ENCODE measurements at regions not wholly inside any gene's neighbourhood (a gene's known extent, or its start where the extent isn't known, plus 50 kb on each side); places are given as distances from the start of the nearest gene placed in this dataset.

DNA sequence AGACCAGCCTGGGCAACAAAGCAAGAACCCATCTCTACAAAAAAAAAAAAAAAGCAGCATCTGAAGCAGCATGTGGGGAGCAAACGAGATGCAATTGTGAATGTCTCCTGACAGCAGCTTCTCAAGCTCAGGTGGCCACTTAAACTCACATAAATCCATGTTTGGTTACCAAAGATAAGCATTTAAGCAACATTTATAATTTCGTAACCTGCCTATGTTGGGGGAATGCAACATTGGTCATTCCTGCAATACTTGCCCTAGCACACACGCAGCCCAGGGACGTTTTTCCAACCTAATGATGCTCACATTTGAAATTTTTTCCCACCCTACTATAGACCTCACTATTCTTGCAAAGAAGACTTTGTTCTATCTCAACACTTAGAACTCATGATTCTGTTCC lies 113.3 kb downstream of the ZFP64 start:
- no peak overlapping the region for H3K27ac Mint-ChIP-seq
- H3K36me3 Mint-ChIP-seq (ENCODE audit: low read depth): peaks cover 10% of the 10 kb centered on the region
- H3K4me3 Mint-ChIP-seq: no peak overlapping the region
- H3K27me3 Mint-ChIP-seq (ENCODE audit: low read depth): no peaks in the 10 kb centered on the region
- TF ChIP-seq, protein P1, sequence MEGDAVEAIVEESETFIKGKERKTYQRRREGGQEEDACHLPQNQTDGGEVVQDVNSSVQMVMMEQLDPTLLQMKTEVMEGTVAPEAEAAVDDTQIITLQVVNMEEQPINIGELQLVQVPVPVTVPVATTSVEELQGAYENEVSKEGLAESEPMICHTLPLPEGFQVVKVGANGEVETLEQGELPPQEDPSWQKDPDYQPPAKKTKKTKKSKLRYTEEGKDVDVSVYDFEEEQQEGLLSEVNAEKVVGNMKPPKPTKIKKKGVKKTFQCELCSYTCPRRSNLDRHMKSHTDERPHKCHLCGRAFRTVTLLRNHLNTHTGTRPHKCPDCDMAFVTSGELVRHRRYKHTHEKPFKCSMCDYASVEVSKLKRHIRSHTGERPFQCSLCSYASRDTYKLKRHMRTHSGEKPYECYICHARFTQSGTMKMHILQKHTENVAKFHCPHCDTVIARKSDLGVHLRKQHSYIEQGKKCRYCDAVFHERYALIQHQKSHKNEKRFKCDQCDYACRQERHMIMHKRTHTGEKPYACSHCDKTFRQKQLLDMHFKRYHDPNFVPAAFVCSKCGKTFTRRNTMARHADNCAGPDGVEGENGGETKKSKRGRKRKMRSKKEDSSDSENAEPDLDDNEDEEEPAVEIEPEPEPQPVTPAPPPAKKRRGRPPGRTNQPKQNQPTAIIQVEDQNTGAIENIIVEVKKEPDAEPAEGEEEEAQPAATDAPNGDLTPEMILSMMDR (IDR thresholded peaks at IDR 0.05; ENCODE audit: unreplicated experiment in 3 of 3): no peak
- H3K9me3 Mint-ChIP-seq: no peaks in the 10 kb centered on the region
- H3K4me1 Mint-ChIP-seq: no peaks in the 10 kb centered on the region

DNA sequence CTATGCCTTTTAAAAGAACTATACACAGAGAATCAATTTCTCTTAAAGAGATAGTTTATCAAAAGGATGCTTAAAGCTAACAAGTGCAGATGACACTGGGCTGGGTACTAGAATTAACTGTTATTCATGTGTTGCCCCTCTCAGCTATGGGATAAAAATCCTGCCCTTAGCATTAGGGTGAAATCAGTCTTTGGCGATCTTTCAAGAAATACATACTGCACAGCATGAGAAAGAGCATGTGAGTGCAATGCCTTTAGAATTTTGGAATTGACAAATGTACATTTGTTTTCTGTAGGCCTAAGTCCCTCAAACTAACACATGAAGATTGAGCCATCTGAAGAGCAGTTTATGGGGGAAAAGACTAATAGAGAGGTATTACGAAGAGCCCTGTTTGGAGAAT lies 115.4 kb downstream of the ZFP64 start:
- TF ChIP-seq, protein P1 (IDR thresholded peaks at IDR 0.05; ENCODE audit: unreplicated experiment in 3 of 3): no peak
- Mint-ChIP-seq H3K4me3 (no peak overlapping the region), H3K36me3 (ENCODE audit: low read depth) (peaks cover 13% of the 10 kb centered on the region), H3K4me1 (no peaks in the 10 kb centered on the region), H3K9me3 (no peaks in the 10 kb centered on the region), H3K27me3 (ENCODE audit: low read depth) (no peaks in the 10 kb centered on the region), H3K27ac (no peak overlapping the region)

- no peaks in the 10 kb centered on the region for H3K9me3 Mint-ChIP-seq
- no peaks in the 10 kb centered on the region for H3K27me3 Mint-ChIP-seq (ENCODE audit: low read depth)
- no peaks in the 10 kb centered on the region for H3K4me1 Mint-ChIP-seq
- H3K27ac Mint-ChIP-seq: no peak overlapping the region
- TF ChIP-seq, protein P1 (IDR thresholded peaks at IDR 0.05; ENCODE audit: unreplicated experiment in 3 of 3): no peak
- H3K4me3 Mint-ChIP-seq: no peak overlapping the region
- H3K36me3 Mint-ChIP-seq (ENCODE audit: low read depth): peaks cover 20% of the 10 kb centered on the region
Observed at GRCh38 chr20:52075400-52075799, 116.2 kb downstream of the ZFP64 start.

DNA sequence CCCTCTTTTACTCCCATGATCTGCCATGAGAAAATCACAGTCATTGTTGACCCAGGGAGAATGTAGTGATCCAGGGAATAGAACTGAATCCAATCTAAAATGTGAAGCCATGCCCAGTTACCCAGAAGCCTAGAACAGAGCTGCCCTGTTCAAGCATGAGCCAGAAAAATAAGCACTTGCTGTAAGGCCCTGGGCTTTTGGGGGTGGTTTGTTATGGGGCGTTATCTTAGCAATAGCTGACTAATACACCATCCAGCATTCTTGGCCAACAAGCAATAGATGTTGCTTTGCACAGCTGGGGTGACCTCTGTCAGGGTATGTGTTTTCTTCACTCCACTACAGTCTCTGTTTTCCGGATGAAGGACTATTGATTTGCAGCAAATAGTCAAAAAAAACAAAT lies 120.4 kb downstream of the ZFP64 start:
- TF ChIP-seq, protein P1 (IDR thresholded peaks at IDR 0.05; ENCODE audit: unreplicated experiment in 3 of 3): no peak
- H3K27ac Mint-ChIP-seq: no peak overlapping the region
- H3K27me3 Mint-ChIP-seq (ENCODE audit: low read depth): no peaks in the 10 kb centered on the region
- peaks cover 15% of the 10 kb centered on the region for H3K36me3 Mint-ChIP-seq (ENCODE audit: low read depth)
- no peaks in the 10 kb centered on the region for H3K9me3 Mint-ChIP-seq
- H3K4me1 Mint-ChIP-seq: no peaks in the 10 kb centered on the region
- H3K4me3 Mint-ChIP-seq: no peak overlapping the region

- Mint-ChIP-seq H3K27me3 (ENCODE audit: low read depth) (peaks cover 6% of the 10 kb centered on the region), H3K4me1 (no peaks in the 10 kb centered on the region), H3K4me3 (no peak overlapping the region), H3K27ac (no peak overlapping the region), H3K36me3 (ENCODE audit: low read depth) (peaks cover 4% of the 10 kb centered on the region), H3K9me3 (peaks cover 2% of the 10 kb centered on the region)
- TF ChIP-seq, protein P1 (IDR thresholded peaks at IDR 0.05; ENCODE audit: unreplicated experiment in 3 of 3): no peak
Observed at GRCh38 chr20:52064931-52065330, 126.6 kb downstream of the ZFP64 start.

DNA sequence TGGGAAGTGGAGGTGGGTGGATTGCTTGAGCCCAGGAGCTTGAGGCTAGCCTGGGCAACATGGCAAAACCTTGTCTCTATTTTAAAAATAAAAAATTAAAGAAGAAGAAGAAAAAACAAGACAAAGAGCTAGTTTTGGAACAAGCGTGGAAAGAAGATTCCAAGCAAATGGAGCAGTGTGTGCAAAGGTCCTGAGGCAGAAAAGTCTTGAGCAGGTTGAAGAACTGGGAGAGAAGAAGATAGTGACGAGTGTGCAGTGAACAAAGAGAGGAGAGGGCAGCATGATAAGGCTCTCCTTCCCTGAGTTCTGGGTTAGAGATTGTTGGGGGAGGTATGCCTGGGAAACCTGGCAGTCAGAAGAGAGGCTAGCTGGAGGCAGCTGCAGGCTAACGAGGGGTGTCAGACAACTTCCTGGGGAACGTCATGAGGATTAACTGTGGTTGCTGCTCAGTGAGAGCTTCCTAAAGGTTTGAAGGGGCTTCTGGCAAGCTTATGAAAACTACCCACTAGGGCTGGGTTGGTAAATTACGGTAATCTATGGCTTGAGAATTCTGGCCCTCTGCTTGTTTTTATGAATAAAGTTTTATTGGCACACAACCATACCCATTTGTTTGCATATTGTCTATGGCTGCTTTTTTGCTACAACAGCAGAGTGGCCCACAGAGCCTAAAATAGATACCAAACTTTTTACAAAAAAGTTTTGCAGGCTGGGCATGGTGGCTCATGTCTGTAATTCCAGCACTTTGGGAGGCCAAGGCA lies 128.9 kb downstream of the ZFP64 start:
- peaks cover 8% of the 10 kb centered on the region for H3K36me3 Mint-ChIP-seq (ENCODE audit: low read depth)
- H3K4me1 Mint-ChIP-seq: no peaks in the 10 kb centered on the region
- peaks cover 6% of the 10 kb centered on the region for H3K27me3 Mint-ChIP-seq (ENCODE audit: low read depth)
- H3K27ac Mint-ChIP-seq: no peak overlapping the region
- peaks cover 2% of the 10 kb centered on the region for H3K9me3 Mint-ChIP-seq
- H3K4me3 Mint-ChIP-seq: no peak overlapping the region
- TF ChIP-seq, protein P1 (IDR thresholded peaks at IDR 0.05; ENCODE audit: unreplicated experiment in 3 of 3): no peak

All from nephron (organoid).